ENCODE measurements at regions not wholly inside any gene's neighbourhood (a gene's known extent, or its start where the extent isn't known, plus 50 kb on each side); places are given as distances from the start of the nearest gene placed in this dataset.

DNA sequence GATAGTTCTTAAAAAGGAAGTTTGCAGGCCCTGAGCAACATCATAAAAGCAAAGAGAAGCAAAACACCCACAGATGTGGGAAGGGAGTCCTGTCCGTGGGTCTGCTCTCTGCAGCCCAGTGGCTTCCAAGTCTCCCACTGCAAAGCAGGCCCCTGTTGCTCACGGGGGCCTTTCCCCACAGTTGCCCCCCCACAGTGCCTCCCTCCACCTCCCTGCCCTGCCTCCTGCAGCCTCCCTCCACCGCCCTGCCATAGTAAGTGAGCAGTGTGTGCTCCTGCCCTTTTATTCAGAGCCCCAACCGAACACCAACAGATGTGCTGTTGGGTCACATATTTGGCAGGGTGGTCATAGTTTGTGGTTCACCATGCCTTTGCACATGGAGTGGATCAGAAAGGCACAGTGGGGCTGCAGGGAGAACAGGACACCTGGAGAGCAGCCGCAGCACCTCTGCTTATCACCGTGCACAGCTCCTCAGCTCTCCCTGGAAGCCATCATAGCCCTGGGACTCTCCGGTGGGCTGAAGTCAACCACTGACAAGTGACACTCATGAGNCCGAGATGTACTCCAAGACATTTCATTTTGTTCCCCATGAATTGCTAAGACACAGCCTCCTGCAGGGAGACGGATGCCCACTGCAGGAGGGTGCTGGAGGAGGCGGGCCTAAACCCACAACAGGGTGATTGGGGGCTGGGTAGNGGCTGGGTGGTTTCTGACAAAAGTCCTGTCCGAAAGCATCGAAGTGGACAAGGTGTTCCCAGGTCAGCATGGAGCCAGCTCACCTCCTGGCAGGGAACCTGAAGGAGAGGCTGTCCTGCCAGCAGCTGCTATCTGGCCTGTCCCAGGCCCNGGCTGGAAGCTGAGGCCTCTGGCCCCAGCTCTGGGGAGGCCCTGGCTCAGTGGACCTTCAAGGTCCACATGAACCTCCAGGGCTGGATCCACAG lies 278.9 kb downstream of the GADD45G start:
- H3K4me1 ChIP-seq (ENCODE audit: control insufficient read depth in 5 of 5, insufficient read depth in 5 of 5, low read length in 5 of 5): peaks cover 0 to 8% (median 4%) of the 10 kb centered on the region in 5 donors
- no peak overlapping the region for H3K9ac ChIP-seq (ENCODE audit: insufficient read depth in 1 of 2, low read length in 2 of 2)
- ATAC-seq (ENCODE audit: insufficient read depth, low FRiP score) (no peak), DNase-seq (no peak)
- TF ChIP-seq, protein P1, sequence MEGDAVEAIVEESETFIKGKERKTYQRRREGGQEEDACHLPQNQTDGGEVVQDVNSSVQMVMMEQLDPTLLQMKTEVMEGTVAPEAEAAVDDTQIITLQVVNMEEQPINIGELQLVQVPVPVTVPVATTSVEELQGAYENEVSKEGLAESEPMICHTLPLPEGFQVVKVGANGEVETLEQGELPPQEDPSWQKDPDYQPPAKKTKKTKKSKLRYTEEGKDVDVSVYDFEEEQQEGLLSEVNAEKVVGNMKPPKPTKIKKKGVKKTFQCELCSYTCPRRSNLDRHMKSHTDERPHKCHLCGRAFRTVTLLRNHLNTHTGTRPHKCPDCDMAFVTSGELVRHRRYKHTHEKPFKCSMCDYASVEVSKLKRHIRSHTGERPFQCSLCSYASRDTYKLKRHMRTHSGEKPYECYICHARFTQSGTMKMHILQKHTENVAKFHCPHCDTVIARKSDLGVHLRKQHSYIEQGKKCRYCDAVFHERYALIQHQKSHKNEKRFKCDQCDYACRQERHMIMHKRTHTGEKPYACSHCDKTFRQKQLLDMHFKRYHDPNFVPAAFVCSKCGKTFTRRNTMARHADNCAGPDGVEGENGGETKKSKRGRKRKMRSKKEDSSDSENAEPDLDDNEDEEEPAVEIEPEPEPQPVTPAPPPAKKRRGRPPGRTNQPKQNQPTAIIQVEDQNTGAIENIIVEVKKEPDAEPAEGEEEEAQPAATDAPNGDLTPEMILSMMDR (IDR thresholded peaks at IDR 0.05; ENCODE audit: control extremely low read depth, extremely low read depth): no peak
- H3K27me3 ChIP-seq (ENCODE audit: control insufficient read depth in 3 of 3, insufficient read depth in 3 of 3, low read length in 2 of 3): no peaks in the 10 kb centered on the region
- H3K27ac ChIP-seq (ENCODE audit: low read depth in 1 of 2, low read length in 1 of 2): peak overlapping the region in 1 of 2 donors; percentile 85
- no peaks in the 10 kb centered on the region for H3K36me3 ChIP-seq (ENCODE audit: control insufficient read depth in 4 of 4, insufficient read depth in 4 of 4, low read length in 4 of 4)
- peaks cover 0 to 3% (median 0%) of the 10 kb centered on the region in 4 donors for H3K9me3 ChIP-seq (ENCODE audit: control insufficient read depth in 4 of 4, insufficient read depth in 3 of 4, low read length in 3 of 4)
- WGBS, 2 donors: 91 to 98% methylated on average over 12 of the region's 12 CpGs
- no peak overlapping the region for H3K4me3 ChIP-seq

DNA sequence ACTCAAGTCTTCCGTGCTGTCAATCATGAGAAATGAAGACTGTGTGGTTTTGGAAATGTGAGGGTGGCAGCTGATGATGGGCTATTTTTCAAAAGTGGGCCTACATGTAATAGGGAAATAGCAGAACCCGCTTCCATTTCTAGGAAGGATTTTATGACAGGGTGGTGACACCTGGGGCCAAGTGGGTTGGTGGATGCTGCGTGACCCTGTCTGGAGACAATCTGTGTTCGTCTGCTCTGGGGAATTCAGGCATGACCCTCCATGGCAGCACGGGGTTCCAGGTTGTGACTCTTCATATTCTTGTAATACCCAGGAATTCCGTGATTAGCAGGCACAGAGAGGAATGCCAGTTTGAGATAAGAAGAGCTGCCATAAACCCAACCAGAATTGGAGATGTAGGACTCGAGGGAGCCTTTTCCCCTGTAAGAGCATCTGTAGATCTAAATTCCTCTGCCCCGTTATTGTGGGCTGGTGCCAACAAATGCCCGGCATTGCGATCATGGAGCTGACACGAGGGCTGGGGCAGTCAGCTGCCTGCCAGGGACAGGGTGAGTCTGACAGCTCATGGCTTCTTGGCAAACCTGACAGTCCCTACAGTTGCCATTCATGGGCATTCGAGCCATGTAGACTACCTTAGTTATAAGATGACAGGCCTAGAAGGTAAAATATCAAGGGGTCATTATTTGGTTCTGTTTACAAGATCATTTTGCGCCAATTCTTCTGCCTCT lies 279.7 kb downstream of the GADD45G start:
- TF ChIP-seq, protein P1 (IDR thresholded peaks at IDR 0.05; ENCODE audit: control extremely low read depth, extremely low read depth): no peak
- ATAC-seq (ENCODE audit: insufficient read depth, low FRiP score): no peak
- WGBS, 2 donors: 93 to 94% methylated on average over 13 of the region's 13 CpGs
- peaks cover 0 to 3% (median 0%) of the 10 kb centered on the region in 4 donors for H3K9me3 ChIP-seq (ENCODE audit: control insufficient read depth in 4 of 4, insufficient read depth in 3 of 4, low read length in 3 of 4)
- no peak overlapping the region for H3K9ac ChIP-seq (ENCODE audit: insufficient read depth in 1 of 2, low read length in 2 of 2)
- H3K4me1 ChIP-seq (ENCODE audit: control insufficient read depth in 5 of 5, insufficient read depth in 5 of 5, low read length in 5 of 5): peaks cover 0 to 8% (median 3%) of the 10 kb centered on the region in 5 donors
- H3K36me3 ChIP-seq (ENCODE audit: control insufficient read depth in 4 of 4, insufficient read depth in 4 of 4, low read length in 4 of 4): no peaks in the 10 kb centered on the region
- H3K27ac ChIP-seq (ENCODE audit: low read depth in 1 of 2, low read length in 1 of 2): peak overlapping the region in 1 of 2 donors; percentile 85
- no peak overlapping the region for H3K4me3 ChIP-seq
- no peak for DNase-seq
- no peaks in the 10 kb centered on the region for H3K27me3 ChIP-seq (ENCODE audit: control insufficient read depth in 3 of 3, insufficient read depth in 3 of 3, low read length in 2 of 3)

DNA sequence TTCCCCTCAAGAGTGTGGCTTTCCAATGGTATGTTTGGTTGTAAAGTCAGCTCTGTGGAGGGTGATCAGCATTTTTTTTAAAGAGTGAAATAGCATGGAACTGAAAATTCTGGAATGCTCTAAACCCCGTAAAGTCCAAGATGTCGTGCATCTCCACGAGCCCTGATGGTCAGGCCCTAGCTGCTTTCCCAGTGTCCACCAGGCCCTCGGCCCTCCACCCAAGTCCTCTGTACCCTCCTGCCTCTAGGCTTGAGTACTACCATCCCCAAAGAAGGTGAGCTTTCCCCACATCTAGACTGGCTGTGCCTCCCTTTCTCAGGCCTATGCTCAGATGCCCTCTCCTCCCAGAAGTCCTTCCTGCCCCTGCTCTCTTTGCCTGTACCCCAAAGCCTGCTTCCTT lies 280.3 kb downstream of the GADD45G start:
- TF ChIP-seq, protein P1 (IDR thresholded peaks at IDR 0.05; ENCODE audit: control extremely low read depth, extremely low read depth): no peak

More for the DNA sequence above, 280.3 kb downstream of the GADD45G start:
- 98% methylated on average over 4 of the region's 4 CpGs for WGBS, 2 donors
- no peaks in the 10 kb centered on the region for H3K27me3 ChIP-seq (ENCODE audit: control insufficient read depth in 3 of 3, insufficient read depth in 3 of 3, low read length in 2 of 3)
- H3K36me3 ChIP-seq (ENCODE audit: control insufficient read depth in 4 of 4, insufficient read depth in 4 of 4, low read length in 4 of 4): no peaks in the 10 kb centered on the region
- peak overlapping the region in 1 of 2 donors; percentile 85 for H3K27ac ChIP-seq (ENCODE audit: low read depth in 1 of 2, low read length in 1 of 2)
- H3K4me3 ChIP-seq: no peak overlapping the region
- no peak for DNase-seq
- H3K4me1 ChIP-seq (ENCODE audit: control insufficient read depth in 5 of 5, insufficient read depth in 5 of 5, low read length in 5 of 5): peaks cover 0 to 8% (median 2%) of the 10 kb centered on the region in 5 donors
- H3K9me3 ChIP-seq (ENCODE audit: control insufficient read depth in 4 of 4, insufficient read depth in 3 of 4, low read length in 3 of 4): peaks cover 0 to 3% (median 0%) of the 10 kb centered on the region in 4 donors
- H3K9ac ChIP-seq (ENCODE audit: insufficient read depth in 1 of 2, low read length in 2 of 2): no peak overlapping the region
- no peak for ATAC-seq (ENCODE audit: insufficient read depth, low FRiP score)
